ENCODE measurements at regions not wholly inside any gene's neighbourhood (a gene's known extent, or its start where the extent isn't known, plus 50 kb on each side); places are given as distances from the start of the nearest gene placed in this dataset.
"Not testable (repeated sequence)": the region's sequence is repeated elsewhere in the genome, so short reads cannot be mapped to it uniquely, and the experiment has no call there.

DNA sequence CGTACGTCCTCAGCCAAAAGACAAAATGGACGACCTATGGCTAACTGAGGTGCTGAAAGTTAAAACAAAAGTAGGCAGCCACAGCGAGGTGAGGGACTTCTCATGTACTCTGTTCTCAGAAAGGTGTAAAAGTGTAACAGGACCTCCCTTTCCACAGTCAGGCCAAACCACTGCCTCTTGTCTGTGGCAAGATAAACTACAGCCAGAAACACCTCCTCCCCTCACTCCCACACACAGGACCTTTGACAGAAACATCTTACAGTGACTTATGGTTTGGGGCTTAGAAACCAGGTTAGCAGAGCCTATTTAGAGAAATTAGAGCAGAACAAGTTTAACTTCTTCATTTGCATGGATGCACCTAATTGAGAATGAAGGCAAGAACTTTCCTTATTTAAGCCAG, 499.1 kb upstream of the GRIN3A start:
- H3K36me3 ChIP-seq (ENCODE audit: insufficient read depth, low read length) = no peaks in the 10 kb centered on the region
- H3K4me1 ChIP-seq (ENCODE audit: insufficient read depth, low read length) = no peaks in the 10 kb centered on the region
- no peak overlapping the region for H3K4me3 ChIP-seq (ENCODE audit: low read length)
- peaks cover 59% of the 10 kb centered on the region for H3K9me3 ChIP-seq (ENCODE audit: insufficient read depth, low read depth, low read length)
- no peak overlapping the region for H3K27ac ChIP-seq (ENCODE audit: low read depth, low read length)
- no peaks in the 10 kb centered on the region for H3K27me3 ChIP-seq (ENCODE audit: insufficient read depth, low read length)
- no peak overlapping the region for H3K9ac ChIP-seq (ENCODE audit: low read depth, low read length)
- WGBS = 82% methylated on average over 4 of the region's 4 CpGs

DNA sequence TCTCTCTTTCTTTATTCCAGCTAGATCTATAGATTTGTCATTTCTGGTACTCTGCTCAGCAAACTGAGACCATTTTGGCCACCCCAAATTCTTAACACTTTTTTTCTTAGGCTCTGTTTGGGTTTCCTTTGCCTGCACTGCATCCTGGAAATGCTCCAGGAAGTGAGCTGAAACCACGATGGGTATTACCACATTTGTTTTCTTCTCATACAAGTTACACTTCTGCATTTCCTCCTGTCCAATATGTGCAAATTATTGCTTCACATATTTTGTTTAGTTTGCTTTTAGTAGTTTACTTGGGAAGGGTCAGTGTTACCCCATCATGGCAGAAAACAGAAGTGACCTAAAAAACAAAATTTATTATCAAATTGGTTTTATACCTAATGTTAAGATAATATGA, 498.6 kb upstream of the GRIN3A start:
- Histone ChIP-seq H3K9me3 (ENCODE audit: insufficient read depth, low read depth, low read length) (peaks cover 60% of the 10 kb centered on the region), H3K9ac (ENCODE audit: low read depth, low read length) (no peak overlapping the region), H3K36me3 (ENCODE audit: insufficient read depth, low read length) (no peaks in the 10 kb centered on the region), H3K4me3 (ENCODE audit: low read length) (no peak overlapping the region), H3K27ac (ENCODE audit: low read depth, low read length) (no peak overlapping the region), H3K4me1 (ENCODE audit: insufficient read depth, low read length) (no peaks in the 10 kb centered on the region), H3K27me3 (ENCODE audit: insufficient read depth, low read length) (no peaks in the 10 kb centered on the region)
- WGBS = 73% methylated on average over 1 of the region's 1 CpG

GRCh38 chr9:102227416-102227815, 489.0 kb upstream of the GRIN3A start:
- WGBS = 96% methylated on average over 3 of the region's 4 CpGs
- H3K4me1 ChIP-seq (ENCODE audit: insufficient read depth, low read length); H3K27me3 ChIP-seq (ENCODE audit: insufficient read depth, low read length); H3K9ac ChIP-seq (ENCODE audit: low read depth, low read length); H3K4me3 ChIP-seq (ENCODE audit: low read length); H3K27ac ChIP-seq (ENCODE audit: low read depth, low read length); H3K36me3 ChIP-seq (ENCODE audit: insufficient read depth, low read length): not testable (repeated sequence)
- H3K9me3 ChIP-seq (ENCODE audit: insufficient read depth, low read depth, low read length) = peaks cover 56% of the 10 kb centered on the region

- Histone ChIP-seq H3K36me3 (ENCODE audit: insufficient read depth, low read length) (no peaks in the 10 kb centered on the region), H3K27me3 (ENCODE audit: insufficient read depth, low read length) (no peaks in the 10 kb centered on the region), H3K27ac (ENCODE audit: low read depth, low read length) (no peak overlapping the region), H3K4me1 (ENCODE audit: insufficient read depth, low read length) (0 out of 2 replicates have a peak, but pooled peaks cover 4% of the 10 kb centered on the region), H3K9me3 (ENCODE audit: insufficient read depth, low read depth, low read length) (peaks cover 44% of the 10 kb centered on the region), H3K9ac (ENCODE audit: low read depth, low read length) (no peak overlapping the region), H3K4me3 (ENCODE audit: low read length) (no peak overlapping the region)
- WGBS = no CpG with 5 or more reads among the region's 1 CpG
Observed at GRCh38 chr9:102225841-102226441, 487.5 kb upstream of the GRIN3A start.

DNA sequence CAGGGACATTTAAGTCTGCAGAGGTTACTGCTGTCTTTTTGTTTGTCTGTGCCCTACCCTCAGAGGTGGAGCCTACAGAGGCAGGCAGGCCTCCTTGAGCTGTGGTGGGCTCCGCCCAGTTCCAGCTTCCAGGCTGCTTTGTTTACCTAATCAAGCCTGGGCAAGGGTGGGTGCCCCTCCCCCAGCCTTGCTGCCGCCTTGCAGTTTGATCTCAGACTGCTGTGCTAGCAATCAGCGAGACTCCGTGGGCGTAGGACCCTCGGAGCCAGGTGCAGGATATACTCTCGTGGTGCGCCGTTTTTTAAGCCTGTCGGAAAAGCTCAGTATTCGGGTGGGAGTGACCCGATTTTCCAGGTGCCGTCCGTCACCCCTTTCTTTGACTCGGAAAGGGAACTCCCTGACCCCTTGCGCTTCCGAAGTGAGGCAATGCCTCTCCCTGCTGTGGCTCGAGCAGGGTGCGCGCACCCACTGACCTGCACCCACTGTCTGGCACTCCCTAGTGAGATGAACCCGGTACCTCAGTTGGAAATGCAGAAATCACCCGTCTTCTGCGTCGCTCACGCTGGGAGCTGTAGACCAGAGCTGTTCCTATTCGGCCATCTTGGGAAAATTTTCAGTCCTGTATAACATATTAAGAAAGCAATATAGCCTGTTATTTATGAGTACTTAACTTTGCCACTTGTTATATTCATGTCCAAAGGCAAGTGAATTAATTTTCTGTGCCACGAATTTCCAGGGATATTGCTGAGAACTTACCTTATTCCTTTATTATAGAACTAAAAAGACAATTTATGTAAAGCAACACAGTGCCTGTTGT, 485.1 kb upstream of the GRIN3A start:
- peaks cover 24% of the 10 kb centered on the region for H3K9me3 ChIP-seq (ENCODE audit: insufficient read depth, low read depth, low read length)
- WGBS = 58% methylated on average over 25 of the region's 27 CpGs
- not testable (repeated sequence) for H3K27me3 ChIP-seq (ENCODE audit: insufficient read depth, low read length); H3K27ac ChIP-seq (ENCODE audit: low read depth, low read length); H3K36me3 ChIP-seq (ENCODE audit: insufficient read depth, low read length); H3K4me1 ChIP-seq (ENCODE audit: insufficient read depth, low read length)
- H3K9ac ChIP-seq (ENCODE audit: low read depth, low read length) = peak overlapping the region; percentile 72
- H3K4me3 ChIP-seq (ENCODE audit: low read length) = peak overlapping the region; percentile 54

DNA sequence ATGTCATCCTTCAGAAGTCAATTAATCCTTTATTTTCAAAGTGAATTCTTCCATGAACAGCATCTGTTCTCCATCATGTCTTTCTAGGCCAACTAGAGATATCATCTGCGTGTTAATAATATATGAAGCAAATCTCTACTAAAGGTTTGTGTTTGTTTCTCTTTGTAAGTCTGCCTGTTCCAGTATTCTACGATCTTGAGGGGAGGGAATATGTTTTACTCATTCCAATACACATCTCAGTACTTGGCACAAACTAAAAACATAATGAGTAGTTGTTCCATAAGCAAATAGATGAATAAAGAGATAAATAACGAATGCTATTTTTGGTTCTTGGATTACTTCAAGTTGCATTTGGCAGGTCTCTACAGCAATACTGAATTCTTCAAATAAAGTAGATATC, 470.7 kb upstream of the GRIN3A start:
- Histone ChIP-seq H3K4me3 (ENCODE audit: low read length) (no peak overlapping the region), H3K9ac (ENCODE audit: low read depth, low read length) (no peak overlapping the region), H3K4me1 (ENCODE audit: insufficient read depth, low read length) (no peaks in the 10 kb centered on the region), H3K9me3 (ENCODE audit: insufficient read depth, low read depth, low read length) (peaks cover 57% of the 10 kb centered on the region), H3K27ac (ENCODE audit: low read depth, low read length) (no peak overlapping the region), H3K27me3 (ENCODE audit: insufficient read depth, low read length) (no peaks in the 10 kb centered on the region), H3K36me3 (ENCODE audit: insufficient read depth, low read length) (no peaks in the 10 kb centered on the region)
- 88% methylated on average over 1 of the region's 3 CpGs for WGBS

DNA sequence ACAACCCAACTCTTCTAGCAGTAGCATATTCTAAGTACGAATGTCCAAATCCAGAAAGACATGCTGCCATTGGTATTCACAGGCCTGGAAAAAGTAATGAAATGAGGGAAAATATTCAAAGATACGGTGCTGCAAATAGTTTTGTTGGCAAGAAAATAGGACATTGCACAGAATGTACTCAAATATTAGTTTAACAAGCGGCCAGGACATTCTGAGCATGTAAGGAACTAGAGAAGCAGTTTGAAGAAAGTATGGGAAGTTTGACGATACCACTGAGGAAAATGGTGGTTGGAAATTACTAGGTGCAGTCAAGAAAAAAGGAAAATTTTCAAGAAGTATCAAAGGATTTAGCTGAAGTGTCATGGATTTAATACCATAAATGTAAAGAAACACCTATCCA, 468.0 kb upstream of the GRIN3A start:
- no peak overlapping the region for H3K9ac ChIP-seq (ENCODE audit: low read depth, low read length)
- 89% methylated on average over 4 of the region's 4 CpGs for WGBS
- H3K27ac ChIP-seq (ENCODE audit: low read depth, low read length) = no peak overlapping the region
- H3K4me1 ChIP-seq (ENCODE audit: insufficient read depth, low read length) = no peaks in the 10 kb centered on the region
- H3K4me3 ChIP-seq (ENCODE audit: low read length) = no peak overlapping the region
- no peaks in the 10 kb centered on the region for H3K27me3 ChIP-seq (ENCODE audit: insufficient read depth, low read length)
- no peaks in the 10 kb centered on the region for H3K36me3 ChIP-seq (ENCODE audit: insufficient read depth, low read length)
- H3K9me3 ChIP-seq (ENCODE audit: insufficient read depth, low read depth, low read length) = peaks cover 60% of the 10 kb centered on the region

- Histone ChIP-seq H3K4me1 (ENCODE audit: insufficient read depth, low read length) (no peaks in the 10 kb centered on the region), H3K27ac (ENCODE audit: low read depth, low read length) (no peak overlapping the region), H3K4me3 (ENCODE audit: low read length) (no peak overlapping the region), H3K27me3 (ENCODE audit: insufficient read depth, low read length) (no peaks in the 10 kb centered on the region), H3K36me3 (ENCODE audit: insufficient read depth, low read length) (no peaks in the 10 kb centered on the region), H3K9ac (ENCODE audit: low read depth, low read length) (no peak overlapping the region), H3K9me3 (ENCODE audit: insufficient read depth, low read depth, low read length) (peaks cover 67% of the 10 kb centered on the region)
- WGBS = no CpG with 5 or more reads among the region's 2 CpGs
Observed at GRCh38 chr9:102205251-102205650, 466.8 kb upstream of the GRIN3A start.

GRCh38 chr9:102202126-102202525, 463.7 kb upstream of the GRIN3A start:
- H3K27me3 ChIP-seq (ENCODE audit: insufficient read depth, low read length) = no peaks in the 10 kb centered on the region
- WGBS = 67% methylated on average over 1 of the region's 1 CpG
- no peak overlapping the region for H3K27ac ChIP-seq (ENCODE audit: low read depth, low read length)
- H3K9me3 ChIP-seq (ENCODE audit: insufficient read depth, low read depth, low read length) = peaks cover 73% of the 10 kb centered on the region
- no peaks in the 10 kb centered on the region for H3K4me1 ChIP-seq (ENCODE audit: insufficient read depth, low read length)
- H3K9ac ChIP-seq (ENCODE audit: low read depth, low read length) = no peak overlapping the region
- H3K4me3 ChIP-seq (ENCODE audit: low read length) = no peak overlapping the region
- H3K36me3 ChIP-seq (ENCODE audit: insufficient read depth, low read length) = no peaks in the 10 kb centered on the region

GRCh38 chr9:102185962-102186361, 447.5 kb upstream of the GRIN3A start:
- no peak overlapping the region for H3K4me3 ChIP-seq (ENCODE audit: low read length)
- H3K27ac ChIP-seq (ENCODE audit: low read depth, low read length) = no peak overlapping the region
- H3K36me3 ChIP-seq (ENCODE audit: insufficient read depth, low read length) = no peaks in the 10 kb centered on the region
- H3K27me3 ChIP-seq (ENCODE audit: insufficient read depth, low read length) = no peaks in the 10 kb centered on the region
- H3K4me1 ChIP-seq (ENCODE audit: insufficient read depth, low read length) = no peaks in the 10 kb centered on the region
- H3K9ac ChIP-seq (ENCODE audit: low read depth, low read length) = no peak overlapping the region
- WGBS = no CpG with 5 or more reads among the region's 1 CpG
- peaks cover 68% of the 10 kb centered on the region for H3K9me3 ChIP-seq (ENCODE audit: insufficient read depth, low read depth, low read length)

DNA sequence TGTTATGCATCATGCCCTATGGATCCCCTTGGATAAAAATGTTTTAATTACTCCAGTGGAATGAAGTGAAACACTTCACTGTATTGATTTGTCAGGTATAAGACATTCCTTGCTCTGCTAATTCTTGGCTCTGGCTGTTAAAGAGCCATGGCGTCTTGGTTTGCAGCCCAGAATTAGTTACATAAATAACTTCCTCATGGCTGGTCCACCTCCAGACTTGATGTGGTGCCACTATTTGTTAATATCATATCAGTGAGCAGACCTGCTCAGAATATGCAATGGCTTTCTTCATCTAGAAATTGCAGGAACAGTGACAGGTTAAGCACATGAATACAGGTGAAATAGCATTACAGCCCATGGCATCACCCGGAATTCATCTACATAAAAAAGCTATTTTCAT, 446.9 kb upstream of the GRIN3A start:
- no peaks in the 10 kb centered on the region for H3K36me3 ChIP-seq (ENCODE audit: insufficient read depth, low read length)
- 96% methylated on average over 2 of the region's 2 CpGs for WGBS
- H3K9me3 ChIP-seq (ENCODE audit: insufficient read depth, low read depth, low read length) = peaks cover 68% of the 10 kb centered on the region
- H3K4me3 ChIP-seq (ENCODE audit: low read length) = no peak overlapping the region
- no peaks in the 10 kb centered on the region for H3K4me1 ChIP-seq (ENCODE audit: insufficient read depth, low read length)
- no peak overlapping the region for H3K9ac ChIP-seq (ENCODE audit: low read depth, low read length)
- H3K27me3 ChIP-seq (ENCODE audit: insufficient read depth, low read length) = no peaks in the 10 kb centered on the region
- H3K27ac ChIP-seq (ENCODE audit: low read depth, low read length) = no peak overlapping the region

Data from HUES64 (cell line).